Fibroblast of villous mesenchyme (primary cell): ENCODE measurements at regions not wholly inside any gene's neighbourhood (a gene's known extent, or its start where the extent isn't known, plus 50 kb on each side); places are given as distances from the start of the nearest gene placed in this dataset.

Experiments
- DNase-seq: peaks from one replicate; pipeline ENCODE4 v3.0.0-alpha.2; 2010; ENCODE audit warnings: low read depth
- H3K4me3 ChIP-seq: 2 replicates; pipeline ENCODE4 v1.5.1; 2011; ENCODE audit warnings: low read depth, mild to moderate bottlenecking, low read length
- CTCF ChIP-seq: IDR thresholded peaks from 2 replicates; pipeline ENCODE4 v1.5.1; 2012; ENCODE audit warnings: low read depth, mild to moderate bottlenecking, low read length; ENCODE audit not compliant: insufficient read depth

GRCh38 chr5:26538226-26538625 lies 500.2 kb downstream of the CDH9 start:
- DNase-seq, result no peak
- no peak overlapping the region for H3K4me3 ChIP-seq
- no peak for TF ChIP-seq CTCF

DNA sequence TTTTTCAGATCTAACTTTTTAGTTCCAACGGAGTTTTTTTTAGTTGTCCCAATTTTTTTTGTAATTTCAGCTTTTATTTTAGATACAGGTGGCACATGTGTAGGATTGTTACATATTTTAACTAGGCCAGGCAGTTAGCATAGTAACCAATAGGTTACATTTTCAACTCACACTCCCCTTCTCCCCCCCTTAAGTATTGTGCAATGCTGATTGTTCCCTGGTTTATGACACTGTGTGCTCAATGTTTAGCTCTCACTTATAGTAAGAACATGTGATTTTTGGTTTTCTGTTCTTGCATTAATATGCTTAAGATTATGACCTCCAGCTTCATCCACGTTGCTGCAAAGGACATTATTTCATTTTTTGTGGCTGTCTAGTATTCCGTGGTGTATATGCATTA lies 503.2 kb downstream of the CDH9 start:
- H3K4me3 ChIP-seq, result no peak overlapping the region
- DNase-seq, result no peak
- no peak for TF ChIP-seq CTCF

DNA sequence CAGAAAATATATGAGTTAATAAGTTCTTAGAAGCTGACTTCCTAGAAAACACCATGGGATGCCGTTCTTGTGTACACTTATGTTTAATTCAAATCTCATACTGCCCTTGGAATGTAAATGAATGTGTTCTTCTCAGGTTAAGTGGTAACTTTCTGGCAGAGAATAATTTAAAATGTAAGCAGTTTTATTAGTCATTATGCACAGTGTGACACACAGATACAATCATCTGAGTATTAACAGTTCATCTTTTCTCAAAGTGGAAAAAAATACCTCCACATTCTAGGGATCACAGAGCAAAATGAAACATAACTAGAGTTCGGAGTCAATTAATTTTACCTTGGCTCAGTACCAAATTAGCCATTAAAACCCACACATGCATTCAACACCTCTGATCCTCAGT lies 508.1 kb downstream of the CDH9 start:
- TF ChIP-seq CTCF, result no peak
- no peak for DNase-seq
- no peak overlapping the region for H3K4me3 ChIP-seq

- H3K4me3 ChIP-seq, result no peak overlapping the region
- TF ChIP-seq CTCF, result no peak
- no peak for DNase-seq
These were observed 519.1 kb downstream of the CDH9 start for GRCh38 chr5:26519245-26519644.

DNA sequence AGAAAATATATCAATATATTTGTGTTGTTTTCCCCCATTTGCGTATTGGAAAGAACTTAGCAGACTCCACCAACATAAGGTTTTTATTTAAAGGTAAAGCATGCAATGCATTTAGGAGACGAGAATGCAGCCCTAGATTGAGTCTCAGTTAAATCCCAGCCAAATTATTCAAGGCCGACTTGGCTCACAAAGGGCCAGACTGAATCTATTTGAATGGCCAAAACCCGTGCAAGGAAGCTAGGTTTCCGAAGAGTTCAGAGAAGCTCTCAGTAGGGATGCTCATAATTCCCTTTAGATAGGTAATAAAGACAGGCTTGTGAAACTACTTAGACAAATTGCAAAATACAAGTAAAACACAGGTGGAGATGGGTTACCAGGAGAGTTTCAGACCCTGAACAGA lies 520.3 kb downstream of the CDH9 start:
- no peak overlapping the region for H3K4me3 ChIP-seq
- DNase-seq, result no peak
- no peak for TF ChIP-seq CTCF

GRCh38 chr5:26498972-26499371 lies 539.4 kb downstream of the CDH9 start:
- no peak for DNase-seq
- TF ChIP-seq CTCF, result no peak
- H3K4me3 ChIP-seq, result no peak overlapping the region

DNA sequence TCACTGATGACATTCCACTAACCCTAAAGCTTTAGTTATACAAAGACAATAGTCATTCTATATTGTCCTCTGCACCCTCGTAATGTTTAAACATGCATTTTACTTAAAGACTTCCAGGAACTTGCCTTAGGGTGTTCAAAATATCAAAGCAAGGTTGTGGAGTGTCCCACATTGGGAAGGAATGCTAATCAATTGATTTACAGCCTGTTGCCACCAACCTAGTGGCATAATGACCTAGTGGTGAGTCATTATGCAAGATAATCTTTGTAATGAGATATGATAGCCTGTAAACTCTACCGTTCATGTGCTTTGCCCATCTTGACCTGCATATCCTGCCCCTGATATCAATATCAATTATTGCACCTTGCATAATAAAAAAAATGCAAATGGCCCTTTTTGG lies 542.9 kb downstream of the CDH9 start:
- no peak for TF ChIP-seq CTCF
- DNase-seq, result no peak
- no peak overlapping the region for H3K4me3 ChIP-seq
